ENCODE measurements at regions not wholly inside any gene's neighbourhood (a gene's known extent, or its start where the extent isn't known, plus 50 kb on each side); places are given as distances from the start of the nearest gene placed in this dataset.

DNA sequence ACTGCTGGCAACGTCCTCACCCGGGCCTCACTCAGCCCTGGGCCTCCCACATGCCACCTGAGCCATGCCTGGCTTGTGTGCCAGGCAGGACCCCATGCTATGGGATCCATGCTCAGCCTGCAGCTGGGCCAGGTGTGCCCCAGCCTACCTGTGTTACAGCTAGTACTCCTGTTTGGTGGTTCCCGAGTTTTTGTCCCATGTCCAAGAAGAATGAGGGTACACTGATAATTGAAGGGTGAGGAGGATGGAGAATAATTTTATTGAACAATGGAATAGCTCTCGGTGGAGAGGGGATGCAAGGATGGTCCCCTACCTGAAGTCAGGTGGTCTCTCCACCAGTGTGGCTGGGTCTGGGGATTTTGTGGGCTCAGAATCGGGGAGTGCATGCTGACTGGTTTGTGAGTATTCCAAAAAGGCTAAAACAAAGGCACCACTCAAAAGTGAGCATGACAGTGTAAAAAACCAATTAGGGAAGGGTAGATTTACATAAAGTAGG lies 137.9 kb downstream of the TNFSF18 start:
- no peak for TF ChIP-seq CTCF (IDR thresholded peaks at IDR 0.05)
- TF ChIP-seq, protein P1, sequence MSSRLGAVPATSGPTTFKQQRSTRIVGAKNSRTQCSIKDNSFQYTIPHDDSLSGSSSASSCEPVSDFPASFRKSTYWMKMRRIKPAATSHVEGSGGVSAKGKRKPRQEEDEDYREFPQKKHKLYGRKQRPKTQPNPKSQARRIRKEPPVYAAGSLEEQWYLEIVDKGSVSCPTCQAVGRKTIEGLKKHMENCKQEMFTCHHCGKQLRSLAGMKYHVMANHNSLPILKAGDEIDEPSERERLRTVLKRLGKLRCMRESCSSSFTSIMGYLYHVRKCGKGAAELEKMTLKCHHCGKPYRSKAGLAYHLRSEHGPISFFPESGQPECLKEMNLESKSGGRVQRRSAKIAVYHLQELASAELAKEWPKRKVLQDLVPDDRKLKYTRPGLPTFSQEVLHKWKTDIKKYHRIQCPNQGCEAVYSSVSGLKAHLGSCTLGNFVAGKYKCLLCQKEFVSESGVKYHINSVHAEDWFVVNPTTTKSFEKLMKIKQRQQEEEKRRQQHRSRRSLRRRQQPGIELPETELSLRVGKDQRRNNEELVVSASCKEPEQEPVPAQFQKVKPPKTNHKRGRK (CRISPR knock-in tag; IDR thresholded peaks at IDR 0.05; ENCODE audit: borderline replicate concordance) = no peak
- TF ChIP-seq ETV6 (CRISPR knock-in tag; IDR thresholded peaks at IDR 0.05) = no peak
- TF ChIP-seq, protein P2, sequence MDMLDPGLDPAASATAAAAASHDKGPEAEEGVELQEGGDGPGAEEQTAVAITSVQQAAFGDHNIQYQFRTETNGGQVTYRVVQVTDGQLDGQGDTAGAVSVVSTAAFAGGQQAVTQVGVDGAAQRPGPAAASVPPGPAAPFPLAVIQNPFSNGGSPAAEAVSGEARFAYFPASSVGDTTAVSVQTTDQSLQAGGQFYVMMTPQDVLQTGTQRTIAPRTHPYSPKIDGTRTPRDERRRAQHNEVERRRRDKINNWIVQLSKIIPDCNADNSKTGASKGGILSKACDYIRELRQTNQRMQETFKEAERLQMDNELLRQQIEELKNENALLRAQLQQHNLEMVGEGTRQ (CRISPR knock-in tag; IDR thresholded peaks at IDR 0.05) = no peak
- no peak for TF ChIP-seq SP1 (CRISPR knock-in tag; conservative IDR thresholded peaks at IDR 0.05)
- no peak for TF ChIP-seq NR1H2 (CRISPR knock-in tag; IDR thresholded peaks at IDR 0.05)
- TF ChIP-seq, protein P3, sequence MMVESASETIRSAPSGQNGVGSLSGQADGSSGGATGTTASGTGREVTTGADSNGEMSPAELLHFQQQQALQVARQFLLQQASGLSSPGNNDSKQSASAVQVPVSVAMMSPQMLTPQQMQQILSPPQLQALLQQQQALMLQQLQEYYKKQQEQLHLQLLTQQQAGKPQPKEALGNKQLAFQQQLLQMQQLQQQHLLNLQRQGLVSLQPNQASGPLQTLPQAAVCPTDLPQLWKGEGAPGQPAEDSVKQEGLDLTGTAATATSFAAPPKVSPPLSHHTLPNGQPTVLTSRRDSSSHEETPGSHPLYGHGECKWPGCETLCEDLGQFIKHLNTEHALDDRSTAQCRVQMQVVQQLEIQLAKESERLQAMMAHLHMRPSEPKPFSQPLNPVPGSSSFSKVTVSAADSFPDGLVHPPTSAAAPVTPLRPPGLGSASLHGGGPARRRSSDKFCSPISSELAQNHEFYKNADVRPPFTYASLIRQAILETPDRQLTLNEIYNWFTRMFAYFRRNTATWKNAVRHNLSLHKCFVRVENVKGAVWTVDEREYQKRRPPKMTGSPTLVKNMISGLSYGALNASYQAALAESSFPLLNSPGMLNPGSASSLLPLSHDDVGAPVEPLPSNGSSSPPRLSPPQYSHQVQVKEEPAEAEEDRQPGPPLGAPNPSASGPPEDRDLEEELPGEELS (CRISPR knock-in tag; IDR thresholded peaks at IDR 0.05) = no peak
- TF ChIP-seq KAT7 (CRISPR knock-in tag; IDR thresholded peaks at IDR 0.05; ENCODE audit: borderline replicate concordance) = no peak
- TF ChIP-seq NFATC4 (CRISPR knock-in tag; IDR thresholded peaks at IDR 0.05) = no peak
- TF ChIP-seq, protein P4, sequence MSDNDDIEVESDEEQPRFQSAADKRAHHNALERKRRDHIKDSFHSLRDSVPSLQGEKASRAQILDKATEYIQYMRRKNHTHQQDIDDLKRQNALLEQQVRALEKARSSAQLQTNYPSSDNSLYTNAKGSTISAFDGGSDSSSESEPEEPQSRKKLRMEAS (CRISPR knock-in tag; IDR thresholded peaks at IDR 0.05) = no peak
- no peak for TF ChIP-seq TEAD4 (CRISPR knock-in tag; IDR thresholded peaks at IDR 0.05)
- no peak for TF ChIP-seq TP53 (CRISPR knock-in tag; IDR thresholded peaks at IDR 0.05)
- no peak for TF ChIP-seq STAT6 (CRISPR knock-in tag; conservative IDR thresholded peaks at IDR 0.05; ENCODE audit: low read depth)
